Right ventricle myocardium inferior (tissue), 1 donor: ENCODE measurements at regions not wholly inside any gene's neighbourhood (a gene's known extent, or its start where the extent isn't known, plus 50 kb on each side); places are given as distances from the start of the nearest gene placed in this dataset.

Experiments used
- ATAC-seq: fragments of 200-7000 bp; cut with Tn5 transposase; one replicate; pipeline ENCODE4 v1.9.1; 2020; ENCODE audit warnings: mild to moderate bottlenecking, moderate library complexity
- DNase-seq: peaks from one replicate; pipeline ENCODE4 v3.0.0; 2021; ENCODE audit errors: missing footprints
- intact Hi-C: fragments of 100-400 bp; cut with DNase I; formaldehyde crosslinking; loops from one replicate; pipeline ENCODE4 v1.11.0; 2022
- donor health status: DM: no; HTN: yes; CAD: no; lungs with severe emphysema.

DNA sequence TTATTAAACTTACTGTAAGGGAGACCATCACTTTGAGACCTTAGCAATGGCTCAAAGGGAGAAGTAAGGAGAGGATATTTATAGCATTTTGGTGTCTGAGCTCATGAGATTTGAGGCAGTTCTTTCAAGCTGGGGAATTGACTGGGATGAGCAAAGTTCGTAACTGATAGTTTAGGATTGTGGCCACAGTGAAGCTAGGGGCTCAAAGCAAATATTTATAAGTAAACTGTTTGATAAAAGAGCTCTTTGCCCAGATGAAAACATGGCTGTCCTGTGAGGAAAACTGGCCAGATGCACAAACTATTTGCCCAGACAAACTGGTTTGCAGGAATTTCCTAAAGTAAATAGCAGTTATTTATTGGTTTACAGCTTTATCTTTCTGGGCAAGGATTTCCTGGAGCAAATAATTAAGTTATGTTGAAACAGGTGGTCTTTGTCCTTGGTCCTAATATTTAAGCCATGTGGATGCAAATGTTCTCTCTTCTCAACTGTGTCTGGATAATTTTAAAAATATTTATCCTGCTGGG is 59.7 kb upstream of the TMTC4 start:
- DNase-seq (no peak), ATAC-seq (no peak)
- intact Hi-C loops = no loop called here

DNA sequence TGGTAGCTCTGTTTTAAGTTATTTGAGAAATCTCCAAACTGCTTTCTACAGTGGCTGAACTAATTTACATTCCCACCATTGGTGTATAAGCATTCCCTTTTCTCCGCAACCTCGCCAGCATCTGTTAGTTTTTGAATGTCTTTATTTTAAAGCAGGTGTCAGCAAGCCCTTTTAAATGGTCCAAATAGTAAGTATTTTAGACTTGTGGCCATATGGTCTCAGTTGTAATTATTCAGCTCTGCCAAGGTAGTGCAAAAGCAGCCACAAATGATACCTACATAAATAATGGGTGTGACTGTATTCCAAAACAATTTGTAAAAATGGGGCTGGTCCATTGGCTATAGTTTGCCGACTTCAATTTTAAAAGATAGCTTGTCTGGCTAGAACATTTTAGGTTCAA is 58.7 kb upstream of the TMTC4 start:
- intact Hi-C loops = no loop called here
- ATAC-seq (no peak), DNase-seq (no peak)

DNA sequence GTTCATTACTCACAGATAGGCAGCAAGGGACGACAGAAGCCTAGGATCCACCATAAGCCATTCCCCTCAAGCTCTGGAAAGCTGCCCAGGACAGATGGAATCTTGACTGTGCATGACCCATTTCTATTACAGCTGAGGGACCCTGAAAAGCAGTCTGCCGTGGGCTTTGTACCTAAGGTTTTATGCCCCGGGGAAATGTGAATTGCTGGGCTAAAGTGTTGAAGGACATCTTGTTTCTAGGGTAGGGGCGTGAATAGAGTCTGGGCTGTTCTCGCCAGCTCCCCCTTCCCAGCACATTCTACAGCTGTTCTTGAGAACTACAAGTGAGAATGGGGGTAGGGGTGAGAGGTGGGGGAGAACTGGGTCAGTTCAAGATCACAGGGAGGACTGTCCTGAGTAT is 53.6 kb upstream of the TMTC4 start:
- DNase-seq (no peak), ATAC-seq (no peak)
- intact Hi-C loops = no loop called here

DNA sequence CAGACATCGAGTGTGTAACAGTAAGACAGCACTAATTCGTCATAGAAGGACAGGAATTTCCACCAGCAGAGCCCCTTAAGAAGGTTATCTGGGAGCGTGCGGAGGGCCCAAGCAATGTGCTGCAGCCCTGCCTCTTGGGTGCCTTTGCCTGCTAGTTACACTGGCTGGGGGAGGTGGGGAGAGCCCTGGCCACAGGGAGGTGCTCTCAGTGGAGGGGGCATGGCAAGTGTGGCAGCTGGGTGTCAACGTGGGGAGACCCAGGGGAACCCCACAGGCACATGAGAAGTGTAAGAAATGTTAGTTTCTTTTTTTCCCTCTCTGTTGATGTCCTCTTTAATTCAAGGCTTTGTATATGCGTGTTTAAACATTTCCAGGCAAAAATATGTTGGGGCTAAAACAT is 50.9 kb upstream of the TMTC4 start:
- ATAC-seq (no peak), DNase-seq (no peak)
- intact Hi-C loops = no loop called here

DNA sequence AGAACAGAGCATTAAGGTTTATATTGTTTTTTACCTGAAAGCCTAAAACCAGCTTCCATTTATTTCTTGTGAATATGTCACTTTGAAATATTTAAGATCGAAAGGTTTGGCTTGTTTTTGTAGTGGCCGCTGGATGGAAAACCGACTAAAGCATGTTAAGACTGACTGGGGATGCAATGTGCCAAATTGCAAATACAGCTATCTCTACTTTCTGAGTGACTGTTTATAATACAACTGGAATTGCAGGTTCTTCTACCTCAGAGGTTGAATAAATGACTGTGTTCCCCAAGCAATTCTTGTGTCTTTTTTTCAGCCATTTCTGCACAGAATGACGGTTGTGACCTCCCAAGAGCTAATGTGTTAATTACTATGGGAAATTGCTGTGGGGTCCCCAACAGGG is 50.0 kb upstream of the TMTC4 start:
- no peak for DNase-seq
- intact Hi-C loops = no loop called here
- no peak for ATAC-seq
